Hematopoietic multipotent progenitor cell treated with erythropoietin and hydrocortisone succinate and interleukin-3 and kit ligand, for 8 days (in vitro differentiated cells): ENCODE measurements at regions not wholly inside any gene's neighbourhood (a gene's known extent, or its start where the extent isn't known, plus 50 kb on each side); places are given as distances from the start of the nearest gene placed in this dataset.
A peak's percentile ranks its signal among the peaks of the same experiment; 100 is the strongest.

Experiments used
- DNase-seq: peaks from one replicate; pipeline ENCODE4 v3.0.0-alpha.2; 2015

DNA sequence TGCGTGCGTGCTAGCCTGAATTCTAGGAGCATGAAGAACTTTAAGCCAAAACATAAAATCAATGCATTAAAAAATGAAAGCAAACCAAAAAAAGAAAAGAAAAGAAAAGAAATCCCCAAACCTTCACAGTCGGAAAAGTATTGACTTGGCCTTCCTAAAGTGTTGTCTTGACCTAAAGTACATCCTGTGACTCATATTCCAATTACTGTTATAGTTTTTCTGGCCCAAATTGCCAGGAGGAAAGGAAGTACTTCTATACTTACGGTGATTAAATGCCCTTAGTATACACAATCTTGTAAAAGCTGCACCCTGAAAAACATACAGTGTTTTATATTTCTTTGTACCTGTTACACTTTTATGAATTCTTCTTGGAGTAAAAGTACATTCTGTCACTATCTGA, 512.8 kb downstream of the ANKRD50 start:
- no peak for DNase-seq

DNA sequence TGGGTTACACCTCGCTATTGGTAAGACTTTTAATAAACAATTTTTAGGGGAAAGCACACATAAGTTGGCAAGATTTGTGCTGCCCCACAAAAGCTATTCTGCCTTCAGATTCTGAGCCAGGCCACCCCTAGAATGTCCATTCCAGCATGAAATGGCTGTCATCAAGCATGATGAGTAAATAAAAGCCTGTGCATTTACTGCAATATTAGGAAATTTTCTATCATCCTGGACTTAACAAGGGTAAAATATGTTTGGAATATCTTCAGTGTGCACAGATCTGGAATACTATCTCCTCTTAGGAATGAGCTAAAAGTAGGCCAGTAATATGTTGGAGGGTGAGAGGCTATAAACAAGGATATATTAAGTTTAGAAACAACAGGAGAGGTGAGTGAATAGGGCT, 510.9 kb downstream of the ANKRD50 start:
- no peak for DNase-seq

DNA sequence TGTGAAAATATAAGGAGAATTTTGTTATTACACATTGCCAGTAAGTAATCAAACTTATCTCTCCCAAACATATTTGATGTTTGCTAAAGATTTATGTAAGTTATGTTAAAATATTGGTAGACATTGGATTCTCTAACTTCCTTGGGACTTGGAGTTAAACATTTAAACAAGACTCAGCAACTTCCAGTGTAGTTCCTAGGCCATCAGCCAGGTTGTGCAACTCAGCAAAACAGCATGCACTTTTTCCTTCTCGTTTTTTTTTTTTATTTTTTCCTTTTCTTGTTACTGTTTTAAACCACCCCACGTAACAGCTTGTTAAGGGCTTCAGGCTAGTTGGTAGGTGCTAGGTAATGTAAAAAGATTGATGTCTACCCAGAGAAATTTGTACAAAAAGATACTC, 510.4 kb downstream of the ANKRD50 start:
- no peak for DNase-seq

DNA sequence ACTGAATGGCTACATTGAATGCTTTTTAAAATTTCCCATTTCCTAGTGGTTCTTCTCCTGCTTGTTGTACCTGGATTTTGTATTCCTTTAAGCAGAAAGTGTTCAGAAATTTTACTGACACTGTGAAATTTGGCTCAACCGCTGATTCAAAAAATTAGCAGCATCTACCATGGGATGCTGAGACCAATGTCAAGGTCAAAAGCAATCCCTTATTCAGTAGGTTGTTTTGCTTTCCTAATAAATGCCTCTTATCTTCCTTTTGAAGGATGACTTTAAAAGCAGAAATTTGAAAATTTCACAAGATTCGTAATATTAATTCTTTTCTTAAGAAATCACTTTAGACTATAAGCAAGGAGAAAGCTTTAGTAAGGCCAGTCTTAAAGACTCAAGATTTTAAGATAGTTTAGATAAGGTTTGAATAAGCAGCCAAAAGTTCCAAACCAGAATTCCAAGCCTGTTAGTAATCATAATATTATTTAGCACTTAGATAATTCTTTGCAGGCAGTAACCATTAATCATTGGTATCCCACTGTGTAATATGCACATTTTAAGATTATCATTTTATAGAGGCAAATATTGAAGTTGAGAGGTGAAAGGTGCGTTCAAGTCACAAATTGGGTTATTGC, 508.8 kb downstream of the ANKRD50 start:
- DNase-seq, result no peak

DNA sequence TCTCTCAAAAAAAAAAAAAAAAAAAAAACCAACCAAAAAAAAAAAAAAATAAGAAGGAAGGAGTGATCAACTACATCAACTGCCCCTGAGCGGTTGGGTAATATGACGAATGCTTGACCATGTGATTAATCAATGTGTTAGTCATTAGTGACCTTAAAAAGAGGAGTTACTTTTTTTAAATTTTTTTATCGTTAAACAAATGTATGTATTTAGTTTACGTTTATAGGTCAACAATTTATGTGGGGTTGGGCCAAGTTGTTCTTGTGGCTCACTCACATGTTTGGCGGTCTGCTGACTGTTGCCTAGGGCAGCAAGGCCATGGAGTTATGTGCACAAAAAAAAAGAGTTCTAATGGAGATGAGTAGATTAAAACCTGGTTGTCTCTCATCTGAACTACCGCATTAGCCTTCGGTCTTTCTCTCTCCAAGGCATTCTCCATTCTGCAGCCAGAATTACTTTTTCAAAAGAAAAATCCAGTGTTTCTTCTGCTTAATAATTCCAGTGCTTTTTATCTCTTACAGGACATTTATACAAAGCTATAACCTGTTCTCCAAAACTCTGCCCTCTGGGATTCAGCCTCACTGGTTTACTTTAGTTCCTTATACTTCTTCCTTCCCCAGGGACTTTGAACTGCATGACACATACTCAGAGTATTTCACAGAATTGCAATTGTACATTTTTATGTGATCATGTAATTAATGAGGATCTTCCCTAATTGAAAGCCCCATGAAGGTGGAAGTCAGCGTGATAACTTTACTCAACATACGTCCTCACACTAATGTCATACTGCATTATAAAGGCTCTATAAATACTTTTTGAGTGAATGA, 505.5 kb downstream of the ANKRD50 start:
- DNase-seq, result no peak

DNA sequence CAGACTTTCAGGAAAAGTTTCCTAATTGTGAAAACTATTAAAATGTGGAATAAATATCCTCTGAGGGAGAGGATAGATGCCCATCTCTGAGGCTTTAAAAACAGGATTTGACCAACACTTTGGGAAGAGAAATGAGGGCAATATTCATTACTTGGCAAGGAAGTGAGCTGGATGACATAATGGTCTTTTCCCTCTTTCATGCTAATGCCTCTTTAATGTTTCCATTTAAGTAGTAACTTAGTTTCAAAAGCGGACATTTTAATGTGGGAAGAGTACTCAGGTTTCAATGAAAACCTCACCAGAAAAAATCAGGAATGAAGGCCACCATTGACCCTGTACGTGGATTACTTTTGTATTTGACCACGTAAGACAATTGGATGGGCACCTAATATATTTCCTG, 503.3 kb downstream of the ANKRD50 start:
- no peak for DNase-seq

DNA sequence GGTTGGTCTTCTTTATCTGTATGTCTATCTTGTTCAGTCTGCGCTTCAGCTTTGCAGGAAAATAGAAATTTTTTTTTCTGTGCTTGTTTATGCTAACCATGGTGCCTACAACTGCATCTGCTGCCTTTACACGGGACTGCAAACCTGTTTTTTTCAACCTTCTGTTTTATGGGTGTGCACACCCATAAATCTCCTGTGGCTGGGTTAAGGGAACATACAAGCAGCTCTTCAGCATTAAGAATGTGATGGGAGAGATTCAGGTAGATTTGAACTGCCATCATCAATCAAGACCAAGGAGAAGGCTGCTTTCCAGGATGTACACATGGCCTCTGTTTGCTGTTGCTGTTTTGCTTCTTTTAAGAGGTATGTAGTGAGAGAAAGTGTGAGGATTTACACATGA, 502.9 kb downstream of the ANKRD50 start:
- no peak for DNase-seq

DNA sequence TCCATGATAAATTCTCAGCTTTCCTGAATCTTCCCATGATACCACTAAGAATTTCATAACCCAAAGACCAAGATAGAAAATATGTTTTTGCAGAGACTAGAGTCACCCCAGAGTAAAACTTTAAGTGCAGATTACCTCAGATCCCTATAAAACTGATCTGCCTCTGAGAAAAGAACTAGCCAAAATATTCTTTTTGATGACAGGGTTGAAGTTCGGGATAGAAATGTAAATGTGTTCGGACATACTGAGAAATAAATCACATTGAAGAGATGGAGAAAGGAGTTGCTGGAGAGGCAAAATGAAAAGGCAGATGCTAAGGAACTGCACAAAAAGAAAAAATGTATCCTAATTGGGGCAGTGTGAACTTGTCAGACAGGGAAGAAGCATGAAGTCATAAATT, 501.8 kb downstream of the ANKRD50 start:
- DNase-seq, result no peak

DNA sequence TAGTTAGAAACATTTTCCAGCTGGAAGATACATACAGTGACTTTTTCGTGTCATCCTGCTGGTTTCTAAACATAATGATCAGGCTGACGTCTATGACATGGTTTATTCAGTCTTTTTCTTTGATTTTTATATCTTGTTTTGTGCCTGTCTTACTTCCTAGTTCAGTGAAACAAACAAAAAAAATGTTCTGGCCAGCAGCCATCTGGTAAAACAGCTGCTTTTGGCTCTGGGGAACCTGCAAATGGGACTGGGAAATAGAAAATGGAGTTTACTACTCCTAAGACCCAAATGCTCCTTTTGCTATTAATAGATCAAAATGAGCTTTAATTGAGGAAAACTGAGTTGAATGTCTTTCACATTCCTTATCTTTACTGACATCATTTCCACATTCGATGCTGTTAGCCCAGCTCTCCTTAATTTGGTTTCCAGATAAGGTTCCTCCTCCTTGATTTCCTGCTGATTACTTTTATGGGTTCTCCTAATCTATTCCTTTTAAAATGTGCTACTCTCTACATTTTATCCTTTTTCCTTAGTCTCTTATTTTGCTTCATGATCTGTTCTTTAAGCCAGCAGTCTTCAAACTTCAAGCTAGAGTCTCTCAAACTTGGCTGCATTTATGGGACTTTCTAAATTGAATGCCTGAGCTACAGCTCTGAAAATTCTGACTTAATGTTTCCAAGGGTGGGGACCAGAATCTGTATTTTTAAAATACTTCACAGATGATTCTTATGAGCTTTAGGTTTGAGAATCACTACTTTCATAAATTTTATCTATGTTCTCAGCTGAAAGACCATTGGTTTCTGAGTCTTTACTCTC, 499.5 kb downstream of the ANKRD50 start:
- DNase-seq, result no peak

DNA sequence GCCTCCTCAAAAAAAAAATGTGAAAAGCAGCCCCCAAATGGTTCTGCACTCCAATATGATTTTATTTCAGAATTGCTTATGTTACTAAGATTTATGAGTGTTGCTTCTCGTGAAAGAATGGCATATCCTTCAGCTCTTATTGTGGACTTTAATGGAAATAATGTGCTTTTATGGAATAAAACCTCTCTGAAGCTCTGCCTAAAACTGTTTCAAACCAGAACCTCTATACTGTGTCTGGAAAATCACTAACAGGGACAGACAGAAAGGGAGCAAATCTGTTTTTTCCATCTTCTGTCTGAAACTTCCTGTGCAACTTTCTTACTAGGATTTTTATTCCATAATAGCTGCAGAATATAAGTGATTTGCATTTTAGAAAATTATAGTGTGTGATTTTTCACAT, 493.1 kb downstream of the ANKRD50 start:
- DNase-seq, result no peak

DNA sequence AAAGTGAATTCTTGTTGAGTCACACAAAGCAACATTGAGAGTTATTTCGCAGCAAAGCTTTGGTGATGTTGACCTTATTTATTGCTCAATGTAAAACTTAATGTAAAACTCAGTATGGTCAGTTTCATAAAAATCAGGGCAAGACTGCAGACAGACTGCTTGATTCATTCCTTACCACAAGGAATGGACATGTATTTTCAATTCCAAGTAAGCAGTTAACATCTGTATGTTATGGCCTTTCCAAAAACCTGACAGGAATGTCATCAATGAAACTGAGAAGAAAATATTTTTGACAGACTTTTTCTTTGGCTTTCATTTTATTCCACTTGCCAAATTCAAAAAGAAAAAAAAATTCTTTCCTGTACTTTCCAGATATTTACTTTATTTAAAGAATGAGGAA, 488.3 kb downstream of the ANKRD50 start:
- DNase-seq, result no peak

DNA sequence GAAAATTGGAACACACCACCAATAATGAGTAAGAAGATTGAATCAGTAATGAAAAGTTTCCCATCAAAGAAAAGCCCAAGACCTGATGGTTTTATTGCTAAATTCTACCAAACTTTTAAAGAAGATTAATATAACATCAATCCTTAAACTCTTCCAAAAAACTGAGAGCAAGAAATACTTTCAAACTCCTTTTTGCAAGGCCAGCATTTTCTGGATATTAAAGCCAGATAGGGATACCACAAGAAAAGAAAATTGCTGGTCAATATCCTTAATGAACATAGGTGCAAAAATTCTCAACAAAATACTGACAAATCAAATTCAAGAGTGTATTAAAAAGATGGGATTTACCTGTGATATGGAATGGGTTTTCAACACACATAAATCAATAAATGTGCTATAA, 484.6 kb downstream of the ANKRD50 start:
- DNase-seq, result no peak

DNA sequence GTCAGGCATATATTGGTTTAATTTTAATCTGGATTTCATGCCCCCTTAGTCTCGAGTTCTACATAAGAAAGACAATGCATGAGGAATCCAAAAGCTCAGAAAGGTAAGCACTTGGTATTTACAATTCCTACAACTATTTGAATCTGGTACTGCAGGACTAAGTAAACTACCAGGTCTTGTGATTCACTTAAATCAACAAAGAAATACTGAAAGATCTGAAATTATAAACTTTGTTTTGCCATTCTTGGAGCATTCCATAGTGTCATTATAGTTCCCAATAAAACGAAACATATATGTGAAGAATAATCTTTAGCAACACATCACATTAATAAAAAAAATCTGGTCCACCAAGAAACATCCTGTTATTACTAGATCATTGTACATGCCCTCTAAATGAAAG, 482.3 kb downstream of the ANKRD50 start:
- DNase-seq, result no peak

DNA sequence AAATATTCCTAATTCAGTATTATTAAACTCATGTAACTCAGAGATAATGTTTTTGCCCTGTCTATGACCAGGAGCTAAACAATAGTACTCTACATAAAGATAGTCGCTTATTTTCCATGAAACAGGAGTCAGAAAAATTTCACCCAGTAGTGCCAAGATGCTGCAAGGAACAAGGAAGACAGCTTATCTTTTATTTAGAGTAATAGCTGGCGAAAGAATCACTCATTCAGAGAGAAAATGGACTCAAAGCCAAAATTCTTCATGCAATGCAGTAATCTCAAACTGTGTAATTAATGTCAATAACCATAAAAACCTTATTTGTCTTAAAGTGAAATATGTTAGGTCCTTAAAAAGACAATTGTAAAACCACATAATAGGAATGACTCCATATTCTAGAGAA, 477.8 kb downstream of the ANKRD50 start:
- DNase-seq, result no peak

DNA sequence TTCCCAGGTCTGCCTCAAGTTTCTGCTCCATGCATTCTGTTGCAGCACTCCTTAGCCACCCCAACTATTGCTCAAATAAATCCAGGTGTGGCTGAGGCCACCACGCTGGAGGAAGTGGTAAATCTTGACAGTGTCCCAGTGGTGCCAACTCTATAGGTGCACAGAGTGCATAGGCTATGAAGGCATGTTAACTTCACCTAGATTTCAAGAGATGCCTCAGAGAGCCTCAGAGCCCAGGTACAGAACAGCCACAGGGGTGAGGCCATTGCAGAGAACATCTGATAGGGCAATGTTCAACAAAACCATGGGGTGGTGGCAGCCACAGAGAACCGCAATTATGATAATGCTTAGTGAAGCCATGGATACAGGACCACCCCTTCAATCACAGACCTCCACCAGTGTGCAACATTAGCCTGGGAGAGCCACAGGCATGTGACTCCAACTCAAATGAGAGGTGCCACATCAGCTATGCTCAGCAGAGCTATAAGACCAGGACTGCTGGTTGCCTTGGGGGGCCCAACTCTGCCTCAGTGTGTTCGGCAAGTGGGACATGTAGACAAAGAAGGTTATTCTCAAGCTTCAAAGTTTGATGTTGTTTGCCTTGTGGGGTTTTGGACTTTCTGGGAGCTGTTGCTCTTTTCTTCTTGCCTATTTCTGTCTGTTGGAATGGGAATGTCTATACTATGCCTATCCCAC, 468.7 kb downstream of the ANKRD50 start:
- DNase-seq, result no peak

DNA sequence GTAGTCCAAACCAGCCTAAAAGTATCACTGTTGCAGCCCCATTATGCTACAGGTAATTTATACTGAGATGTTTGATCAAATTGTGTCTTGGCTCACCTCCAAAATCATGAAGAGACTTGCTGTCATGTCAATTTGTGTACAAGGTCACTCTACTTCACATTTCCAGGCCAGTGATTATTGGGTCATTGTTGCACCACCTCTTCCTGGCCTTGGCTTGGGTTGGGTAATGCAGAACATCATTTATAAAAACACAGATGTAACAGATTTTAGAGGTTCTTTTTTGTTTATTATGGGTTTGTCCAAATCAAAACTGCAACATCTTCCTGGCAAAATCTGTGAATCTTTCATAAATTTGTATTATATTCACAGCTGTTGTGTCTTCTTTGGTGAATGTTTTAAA, 459.5 kb downstream of the ANKRD50 start:
- DNase-seq, result no peak

DNA sequence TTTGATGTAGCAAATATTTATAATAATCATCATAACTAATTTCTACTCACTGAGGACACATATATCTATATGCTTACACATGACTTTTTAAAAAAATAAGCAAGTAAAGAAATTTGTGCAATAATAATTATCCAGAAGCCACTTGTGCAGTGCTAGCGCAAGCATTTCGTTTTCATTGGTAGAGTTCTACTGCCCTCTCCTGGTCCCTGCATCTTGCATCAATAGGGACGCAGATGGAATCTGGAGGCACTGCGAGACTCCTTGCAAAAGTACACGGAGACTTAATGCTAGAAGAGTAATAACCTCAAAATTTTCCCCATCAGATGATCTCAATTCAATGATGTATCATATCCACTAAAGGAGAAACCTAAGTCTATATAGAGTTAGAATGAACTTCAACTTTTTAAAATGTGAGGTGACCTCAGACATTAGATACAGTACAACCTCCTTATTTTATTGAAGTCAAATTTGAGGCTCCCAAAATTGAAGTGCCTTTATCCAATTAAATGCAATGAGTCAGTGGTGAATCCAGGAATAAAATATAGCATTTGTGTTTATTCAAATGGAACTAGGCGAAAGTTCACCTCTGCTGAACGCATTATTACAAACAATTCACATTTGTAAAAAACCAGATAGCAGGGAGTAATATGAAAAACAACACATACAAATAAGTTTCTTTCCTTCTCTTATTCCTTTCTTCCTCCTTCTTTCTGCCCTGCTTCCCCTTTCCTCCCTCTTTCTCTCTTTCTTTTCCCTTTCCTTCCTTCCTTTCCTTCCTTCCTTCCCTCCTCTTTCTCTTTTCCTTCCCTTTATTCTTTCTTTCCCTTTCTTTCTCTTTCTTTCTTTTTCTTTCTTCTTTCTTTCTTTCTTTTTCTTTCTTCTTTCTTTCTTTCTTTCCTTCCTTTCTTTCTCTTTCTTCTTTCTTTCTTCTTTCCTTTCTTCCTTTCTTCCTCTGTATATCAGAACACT, 450.0 kb downstream of the ANKRD50 start:
- peak; percentile 81 for DNase-seq

DNA sequence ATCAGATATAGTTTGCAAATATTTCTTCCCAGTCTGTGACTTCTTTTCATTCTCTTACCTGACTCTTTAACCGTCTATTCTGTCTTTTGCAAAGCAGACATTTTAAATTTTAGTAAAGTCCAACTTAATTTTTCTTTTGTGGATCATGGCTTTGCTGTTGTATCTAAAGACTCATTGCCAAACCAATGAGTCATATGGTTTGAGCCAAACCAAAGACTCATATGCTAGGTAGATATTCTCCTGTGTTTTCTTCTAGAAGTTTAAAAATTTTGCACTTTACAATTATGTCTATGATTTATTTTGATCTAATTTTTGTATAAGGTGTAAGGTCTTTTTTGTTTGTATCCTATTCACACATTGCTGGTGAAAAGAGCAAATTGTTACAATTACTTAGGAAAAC, 446.8 kb downstream of the ANKRD50 start:
- DNase-seq, result no peak

DNA sequence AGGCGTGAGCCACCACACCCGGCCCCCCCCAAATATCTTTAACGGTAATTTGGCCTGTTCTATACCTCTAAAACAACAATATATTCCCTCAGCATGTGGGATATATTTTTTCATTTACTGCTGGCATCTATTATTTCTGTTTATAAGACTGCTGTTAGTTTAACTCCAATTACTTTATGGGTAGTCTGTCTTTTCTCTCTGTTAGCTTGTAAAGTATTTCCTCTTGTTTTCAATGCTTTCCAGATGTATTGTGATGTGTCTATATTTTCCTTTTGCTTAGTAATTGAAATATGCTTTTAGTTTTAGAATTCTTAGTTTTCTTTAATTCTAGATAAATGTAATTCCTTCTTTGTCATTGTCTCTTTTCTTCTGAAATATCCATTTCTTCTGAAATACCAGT, 445.8 kb downstream of the ANKRD50 start:
- no peak for DNase-seq

DNA sequence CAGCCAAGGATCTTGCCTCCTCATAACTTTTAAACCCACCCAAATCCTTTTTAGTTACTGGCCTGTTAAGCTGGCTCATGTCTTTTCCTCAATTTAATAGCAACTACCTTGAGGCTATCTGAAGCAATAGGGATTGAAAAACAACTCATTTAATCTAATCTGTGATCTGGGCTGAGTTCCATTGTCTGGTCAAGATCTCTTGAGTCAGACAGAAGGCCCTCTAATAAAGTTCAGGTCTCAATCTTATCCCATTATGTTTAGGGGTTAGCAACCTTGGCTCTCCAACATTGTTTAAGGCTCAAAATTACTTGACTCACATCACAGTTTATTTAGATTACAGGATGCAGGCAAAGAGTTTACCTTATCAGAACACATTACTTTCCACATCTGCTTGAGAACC, 436.1 kb downstream of the ANKRD50 start:
- no peak for DNase-seq

DNA sequence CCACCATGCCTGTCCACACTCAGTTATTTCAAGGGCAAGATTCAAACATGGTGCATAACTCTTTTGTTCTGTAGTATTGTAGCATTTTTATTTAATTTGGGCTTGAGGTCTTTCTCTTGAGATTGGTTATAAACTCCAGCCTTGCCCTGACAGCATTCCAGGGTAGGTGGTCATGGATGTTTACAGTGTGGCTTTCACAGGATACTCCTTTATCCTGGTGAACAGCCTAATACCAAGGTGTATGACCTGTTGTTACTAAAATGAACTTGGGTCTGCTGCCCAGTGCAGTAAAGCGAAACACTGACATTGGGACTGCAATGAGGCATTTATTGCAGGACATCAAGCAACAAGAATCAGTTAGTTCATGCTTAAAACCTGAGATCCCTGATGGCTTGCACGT, 434.8 kb downstream of the ANKRD50 start:
- DNase-seq, result no peak

DNA sequence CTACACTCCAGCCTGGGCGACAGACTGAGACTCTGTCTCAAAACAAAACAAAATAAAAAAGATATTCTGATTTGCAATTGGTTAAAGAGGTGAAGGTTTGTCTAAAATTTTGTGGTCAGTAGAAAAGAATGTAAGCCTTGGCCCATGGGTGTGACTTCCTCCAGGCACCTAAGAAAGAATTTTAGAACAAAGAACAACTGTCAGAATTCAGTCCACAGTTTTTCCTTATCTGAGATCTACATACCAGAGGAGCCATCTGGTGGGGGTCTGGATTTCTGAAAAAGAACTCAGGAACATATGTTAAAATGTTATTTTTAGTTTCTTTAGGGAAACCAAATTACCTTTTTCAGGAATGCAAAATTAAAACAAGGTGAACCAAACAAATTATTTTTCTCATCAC, 434.1 kb downstream of the ANKRD50 start:
- no peak for DNase-seq
